Esophagus squamous epithelium (tissue), 4 donors: ENCODE measurements at regions not wholly inside any gene's neighbourhood (a gene's known extent, or its start where the extent isn't known, plus 50 kb on each side); places are given as distances from the start of the nearest gene placed in this dataset.

Experiments used
- POLR2A ChIP-seq, 4 donors: fragments of 450-650 bp; IDR thresholded peaks; one replicate each; pipeline ENCODE4 v1.6.1; 2017; ENCODE audit warnings: antibody characterized with exemption in 4 of 4, mild to moderate bottlenecking in 4 of 4, moderate library complexity in 3 of 4
- TF ChIP-seq, protein P1 (sequence below), 6 experiments: fragments of 450-650 bp in 4 of 6; fragments of 200-600 bp in 2 of 6; sonication (generic) in 2 of 6; IDR thresholded peaks; one replicate each; pipeline ENCODE4 v1.5.1; 2016 to 2019; ENCODE audit warnings: antibody characterized with exemption in 6 of 6, mild to moderate bottlenecking in 4 of 6, moderate library complexity in 4 of 6

DNA sequence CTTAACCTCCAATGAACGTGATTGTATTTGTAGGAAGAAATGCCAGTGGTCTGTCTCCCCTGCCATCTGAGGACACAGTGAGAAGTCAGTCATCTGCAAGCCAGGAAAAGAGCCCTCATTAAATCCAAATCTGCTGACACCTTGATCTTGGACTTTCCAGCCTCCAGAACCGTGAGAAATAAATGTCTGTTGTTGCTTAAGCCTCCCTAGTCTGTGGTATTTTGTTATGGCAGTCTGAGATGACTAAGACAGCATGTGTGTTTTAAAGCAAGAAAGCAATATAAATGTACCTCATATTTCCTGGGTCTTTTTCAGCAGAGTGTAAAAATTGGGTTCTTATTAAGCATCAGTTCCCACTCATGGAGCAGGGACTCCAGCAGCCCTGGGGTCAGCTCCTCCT, 177.9 kb upstream of the NLRP1 start:
- TF ChIP-seq, protein P1, sequence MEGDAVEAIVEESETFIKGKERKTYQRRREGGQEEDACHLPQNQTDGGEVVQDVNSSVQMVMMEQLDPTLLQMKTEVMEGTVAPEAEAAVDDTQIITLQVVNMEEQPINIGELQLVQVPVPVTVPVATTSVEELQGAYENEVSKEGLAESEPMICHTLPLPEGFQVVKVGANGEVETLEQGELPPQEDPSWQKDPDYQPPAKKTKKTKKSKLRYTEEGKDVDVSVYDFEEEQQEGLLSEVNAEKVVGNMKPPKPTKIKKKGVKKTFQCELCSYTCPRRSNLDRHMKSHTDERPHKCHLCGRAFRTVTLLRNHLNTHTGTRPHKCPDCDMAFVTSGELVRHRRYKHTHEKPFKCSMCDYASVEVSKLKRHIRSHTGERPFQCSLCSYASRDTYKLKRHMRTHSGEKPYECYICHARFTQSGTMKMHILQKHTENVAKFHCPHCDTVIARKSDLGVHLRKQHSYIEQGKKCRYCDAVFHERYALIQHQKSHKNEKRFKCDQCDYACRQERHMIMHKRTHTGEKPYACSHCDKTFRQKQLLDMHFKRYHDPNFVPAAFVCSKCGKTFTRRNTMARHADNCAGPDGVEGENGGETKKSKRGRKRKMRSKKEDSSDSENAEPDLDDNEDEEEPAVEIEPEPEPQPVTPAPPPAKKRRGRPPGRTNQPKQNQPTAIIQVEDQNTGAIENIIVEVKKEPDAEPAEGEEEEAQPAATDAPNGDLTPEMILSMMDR (IDR thresholded peaks at IDR 0.05) = no peak
- no peak for TF ChIP-seq POLR2A (IDR thresholded peaks at IDR 0.05)
